GM23248 (cell line): ENCODE measurements at regions not wholly inside any gene's neighbourhood (a gene's known extent, or its start where the extent isn't known, plus 50 kb on each side); places are given as distances from the start of the nearest gene placed in this dataset.

ENCODE experiments used
- EZH2 ChIP-seq: fragments of 200-600 bp; sonication (generic); IDR thresholded peaks from 2 replicates; pipeline ENCODE4 v1.6.1; 2018; ENCODE audit warnings: antibody characterized with exemption, mild to moderate bottlenecking; ENCODE audit not compliant: insufficient read depth, poor library complexity, severe bottlenecking
- EZH2phosphoT487 ChIP-seq: fragments of 200-600 bp; sonication (generic); IDR thresholded peaks from 2 replicates; pipeline ENCODE4 v1.6.1; 2018; ENCODE audit warnings: antibody characterized with exemption, moderate library complexity, mild to moderate bottlenecking, low read depth; ENCODE audit not compliant: insufficient read depth

- TF ChIP-seq EZH2 (no peak), EZH2phosphoT487 (no peak)
Measured at GRCh38 chr11:97966901-97967300, 1053.8 kb upstream of the CNTN5 start.
